Peyer's patch (tissue), 4 donors: ENCODE measurements at regions not wholly inside any gene's neighbourhood (a gene's known extent, or its start where the extent isn't known, plus 50 kb on each side); places are given as distances from the start of the nearest gene placed in this dataset.

Experiments
- POLR2A ChIP-seq, 2 donors: fragments of 450-650 bp; IDR thresholded peaks; one replicate each; pipeline ENCODE4 v1.5.1; 2017; ENCODE audit warnings: antibody characterized with exemption in 2 of 2, mild to moderate bottlenecking in 2 of 2, moderate library complexity in 2 of 2
- TF ChIP-seq, protein P1 (sequence below), 6 experiments: fragments of 450-650 bp in 4 of 6; fragments of 200-600 bp in 2 of 6; sonication (generic) in 1 of 6; IDR thresholded peaks; one replicate each; pipeline ENCODE4 v1.5.1; 2017 to 2019; ENCODE audit warnings: antibody characterized with exemption in 6 of 6, mild to moderate bottlenecking in 3 of 6, moderate library complexity in 1 of 6

DNA sequence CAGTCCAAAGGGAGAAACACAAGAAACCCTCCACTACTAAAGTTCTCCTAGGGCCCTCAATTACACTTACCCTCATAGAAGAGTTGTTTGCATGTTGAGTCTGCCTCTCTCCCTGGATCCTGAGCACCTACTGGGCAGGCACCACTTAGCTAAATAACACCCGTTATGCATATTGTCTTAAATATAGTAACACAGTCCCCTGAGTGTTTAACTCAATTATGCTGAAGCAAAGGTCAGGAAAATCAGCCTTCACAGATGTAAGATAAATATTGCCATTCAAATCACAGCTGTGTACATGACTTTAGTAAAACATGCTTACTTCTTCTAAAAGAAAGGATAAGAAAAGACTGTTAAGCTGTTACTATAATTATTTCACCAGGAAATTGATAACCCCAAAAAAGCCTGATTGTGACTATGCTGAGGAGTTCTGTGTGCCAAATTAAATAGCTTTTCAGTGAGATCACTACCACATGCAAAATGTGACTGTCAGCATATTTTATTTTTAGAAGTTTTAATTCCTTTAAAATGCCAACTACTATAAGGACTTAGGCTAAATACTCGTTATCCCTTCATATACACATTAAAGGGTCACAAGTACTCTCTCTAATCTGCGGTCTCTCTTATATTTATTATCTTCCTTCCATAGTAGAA, 733.9 kb upstream of the PHF14 start:
- TF ChIP-seq, protein P1, sequence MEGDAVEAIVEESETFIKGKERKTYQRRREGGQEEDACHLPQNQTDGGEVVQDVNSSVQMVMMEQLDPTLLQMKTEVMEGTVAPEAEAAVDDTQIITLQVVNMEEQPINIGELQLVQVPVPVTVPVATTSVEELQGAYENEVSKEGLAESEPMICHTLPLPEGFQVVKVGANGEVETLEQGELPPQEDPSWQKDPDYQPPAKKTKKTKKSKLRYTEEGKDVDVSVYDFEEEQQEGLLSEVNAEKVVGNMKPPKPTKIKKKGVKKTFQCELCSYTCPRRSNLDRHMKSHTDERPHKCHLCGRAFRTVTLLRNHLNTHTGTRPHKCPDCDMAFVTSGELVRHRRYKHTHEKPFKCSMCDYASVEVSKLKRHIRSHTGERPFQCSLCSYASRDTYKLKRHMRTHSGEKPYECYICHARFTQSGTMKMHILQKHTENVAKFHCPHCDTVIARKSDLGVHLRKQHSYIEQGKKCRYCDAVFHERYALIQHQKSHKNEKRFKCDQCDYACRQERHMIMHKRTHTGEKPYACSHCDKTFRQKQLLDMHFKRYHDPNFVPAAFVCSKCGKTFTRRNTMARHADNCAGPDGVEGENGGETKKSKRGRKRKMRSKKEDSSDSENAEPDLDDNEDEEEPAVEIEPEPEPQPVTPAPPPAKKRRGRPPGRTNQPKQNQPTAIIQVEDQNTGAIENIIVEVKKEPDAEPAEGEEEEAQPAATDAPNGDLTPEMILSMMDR (IDR thresholded peaks at IDR 0.05) = no peak
- TF ChIP-seq POLR2A (IDR thresholded peaks at IDR 0.05) = no peak
